Gastroesophageal sphincter (tissue), 3 donors: ENCODE measurements at regions not wholly inside any gene's neighbourhood (a gene's known extent, or its start where the extent isn't known, plus 50 kb on each side); places are given as distances from the start of the nearest gene placed in this dataset.
"Not testable (repeated sequence)": the region's sequence is repeated elsewhere in the genome, so short reads cannot be mapped to it uniquely, and the experiment has no call there.

Experiments used
- POLR2A ChIP-seq, 2 donors: fragments of 450-650 bp; IDR thresholded peaks; one replicate each; pipeline ENCODE4 v1.6.1; 2017; ENCODE audit warnings: antibody characterized with exemption in 2 of 2, mild to moderate bottlenecking in 2 of 2, moderate library complexity in 1 of 2
- POLR2AphosphoS5 ChIP-seq: sonication (generic); formaldehyde crosslinking; IDR thresholded peaks from one replicate; pipeline ENCODE4 v1.6.1; 2017; ENCODE audit warnings: antibody characterized with exemption
- TF ChIP-seq, protein P1 (sequence below), 4 experiments: fragments of 200-600 bp in 2 of 4; fragments of 450-650 bp in 2 of 4; sonication (generic) in 1 of 4; IDR thresholded peaks; one replicate each; pipeline ENCODE4 v1.5.1; 2017 to 2019; ENCODE audit warnings: antibody characterized with exemption in 4 of 4, mild to moderate bottlenecking in 2 of 4, moderate library complexity in 2 of 4

DNA sequence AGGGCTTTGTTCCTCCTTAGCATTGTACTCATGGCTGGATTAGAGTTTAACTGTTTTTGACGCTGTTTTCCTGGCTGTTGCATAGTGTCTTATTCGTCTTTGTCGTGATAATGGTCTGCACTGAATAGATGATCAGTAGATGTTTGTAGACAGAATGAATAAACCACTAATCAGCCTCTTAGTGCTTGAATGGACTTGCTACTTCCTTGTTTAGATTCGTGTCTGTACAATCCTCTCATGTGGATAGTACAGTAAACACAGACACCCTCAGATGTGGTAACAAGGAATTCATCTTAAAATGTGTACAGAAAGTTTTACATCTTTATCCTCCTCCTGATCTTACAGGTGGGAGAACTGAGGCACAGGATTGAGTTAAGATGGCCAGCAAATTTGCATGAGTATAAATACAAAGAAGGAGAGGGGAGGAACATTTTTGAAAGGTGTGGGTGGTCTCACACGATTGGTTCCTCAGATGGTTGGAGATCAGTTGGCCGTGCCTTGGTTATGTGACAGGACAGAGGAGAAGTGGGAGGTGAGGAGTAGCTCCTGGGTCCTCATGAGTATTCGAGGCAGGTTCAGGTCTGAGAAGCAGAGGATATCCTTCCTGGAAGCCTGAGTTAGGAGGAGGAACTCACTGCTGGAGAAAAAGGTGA is 196.0 kb downstream of the KLRB1 start:
- TF ChIP-seq, protein P1, sequence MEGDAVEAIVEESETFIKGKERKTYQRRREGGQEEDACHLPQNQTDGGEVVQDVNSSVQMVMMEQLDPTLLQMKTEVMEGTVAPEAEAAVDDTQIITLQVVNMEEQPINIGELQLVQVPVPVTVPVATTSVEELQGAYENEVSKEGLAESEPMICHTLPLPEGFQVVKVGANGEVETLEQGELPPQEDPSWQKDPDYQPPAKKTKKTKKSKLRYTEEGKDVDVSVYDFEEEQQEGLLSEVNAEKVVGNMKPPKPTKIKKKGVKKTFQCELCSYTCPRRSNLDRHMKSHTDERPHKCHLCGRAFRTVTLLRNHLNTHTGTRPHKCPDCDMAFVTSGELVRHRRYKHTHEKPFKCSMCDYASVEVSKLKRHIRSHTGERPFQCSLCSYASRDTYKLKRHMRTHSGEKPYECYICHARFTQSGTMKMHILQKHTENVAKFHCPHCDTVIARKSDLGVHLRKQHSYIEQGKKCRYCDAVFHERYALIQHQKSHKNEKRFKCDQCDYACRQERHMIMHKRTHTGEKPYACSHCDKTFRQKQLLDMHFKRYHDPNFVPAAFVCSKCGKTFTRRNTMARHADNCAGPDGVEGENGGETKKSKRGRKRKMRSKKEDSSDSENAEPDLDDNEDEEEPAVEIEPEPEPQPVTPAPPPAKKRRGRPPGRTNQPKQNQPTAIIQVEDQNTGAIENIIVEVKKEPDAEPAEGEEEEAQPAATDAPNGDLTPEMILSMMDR (IDR thresholded peaks at IDR 0.05): not testable (repeated sequence)
- TF ChIP-seq POLR2A (IDR thresholded peaks at IDR 0.05); POLR2AphosphoS5: not testable (repeated sequence)
